OCI-LY1 (cell line): ENCODE measurements at regions not wholly inside any gene's neighbourhood (a gene's known extent, or its start where the extent isn't known, plus 50 kb on each side); places are given as distances from the start of the nearest gene placed in this dataset.

Experiments used
- EZH2 ChIP-seq: fragments of 200-600 bp; sonication (generic), shearing (Covaris generic); IDR thresholded peaks from 2 replicates; pipeline ENCODE4 v1.8.0; 2017; ENCODE audit warnings: borderline replicate concordance, mixed run types, mild to moderate bottlenecking, antibody characterized with exemption, low read length, moderate library complexity, mixed read lengths
- TF ChIP-seq, protein P1 (sequence below): fragments of 200-600 bp; sonication (generic), shearing (Covaris generic); IDR thresholded peaks from 2 replicates; pipeline ENCODE4 v1.5.1; 2017; ENCODE audit warnings: mild to moderate bottlenecking, antibody characterized with exemption, low read length, moderate library complexity, mixed read lengths

DNA sequence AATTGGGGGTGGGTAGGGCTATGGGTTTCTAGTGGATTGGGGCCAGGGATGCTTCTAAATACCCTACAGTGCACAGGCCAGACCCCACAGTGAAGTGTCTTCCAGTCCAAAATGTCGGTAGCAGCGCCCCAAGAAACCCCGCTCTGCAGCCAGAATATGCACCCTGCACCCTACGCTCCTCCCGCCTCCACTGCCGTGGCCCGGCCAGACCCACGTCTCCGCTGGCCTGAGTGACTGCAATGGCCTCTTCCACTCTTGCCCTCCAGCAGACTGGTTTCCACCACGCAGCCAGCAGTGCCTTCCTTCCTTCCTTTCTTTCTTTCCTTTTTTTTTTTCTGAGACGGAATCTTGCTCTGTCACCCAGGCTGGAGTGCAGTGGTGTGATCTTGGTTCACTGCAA, 91.4 kb upstream of the TAF1B start:
- TF ChIP-seq, protein P1, sequence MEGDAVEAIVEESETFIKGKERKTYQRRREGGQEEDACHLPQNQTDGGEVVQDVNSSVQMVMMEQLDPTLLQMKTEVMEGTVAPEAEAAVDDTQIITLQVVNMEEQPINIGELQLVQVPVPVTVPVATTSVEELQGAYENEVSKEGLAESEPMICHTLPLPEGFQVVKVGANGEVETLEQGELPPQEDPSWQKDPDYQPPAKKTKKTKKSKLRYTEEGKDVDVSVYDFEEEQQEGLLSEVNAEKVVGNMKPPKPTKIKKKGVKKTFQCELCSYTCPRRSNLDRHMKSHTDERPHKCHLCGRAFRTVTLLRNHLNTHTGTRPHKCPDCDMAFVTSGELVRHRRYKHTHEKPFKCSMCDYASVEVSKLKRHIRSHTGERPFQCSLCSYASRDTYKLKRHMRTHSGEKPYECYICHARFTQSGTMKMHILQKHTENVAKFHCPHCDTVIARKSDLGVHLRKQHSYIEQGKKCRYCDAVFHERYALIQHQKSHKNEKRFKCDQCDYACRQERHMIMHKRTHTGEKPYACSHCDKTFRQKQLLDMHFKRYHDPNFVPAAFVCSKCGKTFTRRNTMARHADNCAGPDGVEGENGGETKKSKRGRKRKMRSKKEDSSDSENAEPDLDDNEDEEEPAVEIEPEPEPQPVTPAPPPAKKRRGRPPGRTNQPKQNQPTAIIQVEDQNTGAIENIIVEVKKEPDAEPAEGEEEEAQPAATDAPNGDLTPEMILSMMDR, result no peak
- TF ChIP-seq EZH2, result no peak
